HEK293T (cell line): ENCODE measurements at regions not wholly inside any gene's neighbourhood (a gene's known extent, or its start where the extent isn't known, plus 50 kb on each side); places are given as distances from the start of the nearest gene placed in this dataset.

Source experiments
- CTBP1 ChIP-seq: fragments of 450-650 bp; IDR thresholded peaks from 2 replicates; pipeline ENCODE4 v1.6.1; 2016; ENCODE audit warnings: borderline replicate concordance
- FOXA1 ChIP-seq: fragments of 450-650 bp; IDR thresholded peaks from 2 replicates; pipeline ENCODE4 v1.6.1; 2016; ENCODE audit warnings: mild to moderate bottlenecking
- FOXK2 ChIP-seq: fragments of 450-650 bp; IDR thresholded peaks from 2 replicates; pipeline ENCODE4 v1.6.1; 2016; ENCODE audit warnings: mild to moderate bottlenecking
- SP1 ChIP-seq: fragments of 450-650 bp; IDR thresholded peaks from 2 replicates; pipeline ENCODE4 v1.6.1; 2017
- TARDBP ChIP-seq: fragments of 450-650 bp; IDR thresholded peaks from 2 replicates; pipeline ENCODE4 v1.6.1; 2016
- TF ChIP-seq, protein P1 (sequence below): fragments of 450-650 bp; IDR thresholded peaks from 2 replicates; pipeline ENCODE4 v1.6.1; 2016

DNA sequence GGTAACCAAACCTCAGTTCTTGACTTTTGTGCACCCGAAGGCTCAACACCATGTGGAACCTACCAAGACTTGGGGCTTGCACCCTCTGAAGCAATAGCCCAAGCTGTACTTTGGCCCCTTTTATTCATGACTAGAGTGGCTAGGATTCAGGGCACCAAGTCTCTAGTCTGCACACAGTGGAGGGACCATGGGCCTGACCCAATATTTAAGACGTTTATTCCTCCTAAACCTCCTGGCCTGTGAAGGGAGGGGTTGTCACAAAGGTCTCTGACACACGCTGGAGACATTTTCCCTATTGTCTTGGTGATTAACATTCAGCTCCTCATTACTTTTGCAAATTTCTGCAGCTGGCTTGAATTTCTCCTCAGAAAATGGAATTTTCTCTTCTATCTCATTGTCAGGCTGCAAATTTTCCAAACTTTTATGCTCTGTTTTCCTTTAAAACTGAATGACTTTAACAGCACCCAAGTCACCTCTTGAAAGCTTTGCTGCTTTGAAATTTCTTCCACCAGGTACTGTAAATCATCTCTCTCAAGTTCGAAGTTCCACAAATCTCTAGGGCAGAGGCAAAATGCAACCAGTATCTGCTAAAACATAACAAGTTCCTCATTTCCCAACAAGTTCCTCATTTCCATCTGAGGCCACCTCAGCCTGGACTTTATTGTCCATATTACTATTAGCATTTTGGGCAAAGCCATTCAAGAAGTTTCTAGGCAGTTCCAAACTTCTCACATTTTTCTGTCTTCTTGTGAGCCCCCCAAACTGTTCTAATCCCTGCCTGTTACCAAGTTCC, 481.4 kb upstream of the BTBD3 start:
- no peak for TF ChIP-seq SP1
- no peak for TF ChIP-seq CTBP1
- TF ChIP-seq FOXA1, result no peak
- no peak for TF ChIP-seq TARDBP
- TF ChIP-seq FOXK2, result no peak
- TF ChIP-seq, protein P1, sequence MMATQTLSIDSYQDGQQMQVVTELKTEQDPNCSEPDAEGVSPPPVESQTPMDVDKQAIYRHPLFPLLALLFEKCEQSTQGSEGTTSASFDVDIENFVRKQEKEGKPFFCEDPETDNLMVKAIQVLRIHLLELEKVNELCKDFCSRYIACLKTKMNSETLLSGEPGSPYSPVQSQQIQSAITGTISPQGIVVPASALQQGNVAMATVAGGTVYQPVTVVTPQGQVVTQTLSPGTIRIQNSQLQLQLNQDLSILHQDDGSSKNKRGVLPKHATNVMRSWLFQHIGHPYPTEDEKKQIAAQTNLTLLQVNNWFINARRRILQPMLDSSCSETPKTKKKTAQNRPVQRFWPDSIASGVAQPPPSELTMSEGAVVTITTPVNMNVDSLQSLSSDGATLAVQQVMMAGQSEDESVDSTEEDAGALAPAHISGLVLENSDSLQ, result no peak
